HepG2 (cell line): ENCODE measurements at regions not wholly inside any gene's neighbourhood (a gene's known extent, or its start where the extent isn't known, plus 50 kb on each side); places are given as distances from the start of the nearest gene placed in this dataset.

Source experiments
- ATAC-seq: fragments of 200-7000 bp; cut with Tn5 transposase; 3 replicates; pipeline ENCODE4 v1.9.1; 2020; ENCODE audit warnings: mild to moderate bottlenecking, moderate library complexity
- BruUV-seq: library from RNA; stranded (reverse); fragments of 400-500 nt; replicated peaks from 2 replicates; lab custom pipeline; 2021; lab: Mats Ljungman, UMichigan
- CTCF ChIA-PET: fragments of 300-600 bp; formaldehyde crosslinking; extraction: SDS; loops from one replicate; lab custom pipeline; 2021; ENCODE audit warnings: low total read pairs, inconsistent platforms, low intra/inter-chr PET ratio; lab: Yijun Ruan, JAX
- POLR2A ChIA-PET: fragments of 350-600 bp; sonication (Branson Sonifier 250); formaldehyde crosslinking; loops from one replicate; lab custom pipeline; 2020; ENCODE audit warnings: antibody characterized with exemption, inconsistent platforms; lab: Yijun Ruan, JAX
- DNase-seq: peaks from one replicate; pipeline ENCODE4 v3.0.0-alpha.2; 2015; ENCODE audit warnings: low spot score
- FAIRE-seq: peaks from 3 replicates; lab custom pipeline; 2011; peaks lifted over from hg19 to GRCh38; lab: Jason Lieb, UNC
- H2AFZ ChIP-seq: one replicate; pipeline ENCODE4 v1.6.1; 2011; ENCODE audit warnings: low read length, inconsistent platforms
- H3K27ac ChIP-seq: fragments of 300-600 bp; 3 replicates; pipeline ENCODE4 v1.8.0; 2011; ENCODE audit warnings: mixed run types, mild to moderate bottlenecking, mixed read lengths, low read length, inconsistent platforms; ENCODE audit not compliant: insufficient read depth; ENCODE audit errors: extremely low read length
- H3K27me3 ChIP-seq, 2 experiments: fragments of 200-600 bp in 1 of 2; 2 replicates in 1 of 2; 3 replicates in 1 of 2; pipeline versions ENCODE4 v1.6.0 to v1.8.0; 2011; ENCODE audit warnings: low read length in 2 of 2, mild to moderate bottlenecking in 2 of 2, moderate library complexity in 2 of 2, inconsistent platforms in 1 of 2; ENCODE audit not compliant: insufficient read depth in 2 of 2, control insufficient read depth in 1 of 2
- H3K36me3 ChIP-seq, 2 experiments: fragments of 200-600 bp in 1 of 2; replicated peaks in 1 of 2; 2 replicates in 1 of 2; 3 replicates in 1 of 2; pipeline versions ENCODE4 v1.5.1 to v1.8.0; 2011; ENCODE audit warnings: low read length in 2 of 2, inconsistent platforms in 1 of 2; ENCODE audit not compliant: insufficient read depth in 2 of 2, control insufficient read depth in 1 of 2
- H3K4me1 ChIP-seq: 2 replicates; pipeline ENCODE4 v1.5.1; 2012; ENCODE audit warnings: low read length, inconsistent platforms; ENCODE audit not compliant: insufficient read depth
- H3K4me2 ChIP-seq: 2 replicates; pipeline ENCODE4 v1.6.0; 2011; ENCODE audit warnings: low read depth, low read length, inconsistent platforms
- H3K4me3 ChIP-seq, 3 experiments: fragments of 200-600 bp in 1 of 3; sonication (generic), shearing (Covaris generic) in 1 of 3; replicated peaks in 1 of 3; 2 replicates each; pipeline ENCODE4 v1.5.1; 2011 to 2016; ENCODE audit warnings: low read length in 3 of 3, inconsistent platforms in 2 of 3, low read depth in 2 of 3, mild to moderate bottlenecking in 2 of 3, control low read depth in 1 of 3, mixed read lengths in 1 of 3; ENCODE audit not compliant: insufficient read depth in 1 of 3
- H3K79me2 ChIP-seq: one replicate; pipeline ENCODE4 v1.6.1; 2011; ENCODE audit warnings: low read length, inconsistent platforms; ENCODE audit not compliant: insufficient read depth
- H3K9ac ChIP-seq: 2 replicates; pipeline ENCODE4 v1.6.0; 2011; ENCODE audit warnings: mild to moderate bottlenecking, low read depth, low read length, inconsistent platforms; ENCODE audit not compliant: insufficient read depth
- H3K9me3 ChIP-seq: 2 replicates; pipeline ENCODE4 v1.5.1; 2012; ENCODE audit warnings: mild to moderate bottlenecking, low read length
- H4K20me1 ChIP-seq: 2 replicates; pipeline ENCODE4 v1.6.0; 2011; ENCODE audit warnings: inconsistent platforms, mild to moderate bottlenecking, low read length, moderate library complexity; ENCODE audit not compliant: insufficient read depth
- CEBPB ChIP-seq: IDR thresholded peaks from 2 replicates; pipeline ENCODE4 v1.6.1; 2011; ENCODE audit warnings: low read depth, low read length, improper control_type of control experiment, borderline replicate concordance
- GATA4 ChIP-seq: sonication (generic); IDR thresholded peaks from 2 replicates; pipeline ENCODE4 v1.6.1; 2016; ENCODE audit warnings: antibody characterized with exemption, low read depth, borderline replicate concordance
- HOXA7 ChIP-seq: sonication (generic); formaldehyde crosslinking; IDR thresholded peaks from 2 replicates; pipeline ENCODE4 v1.8.1; 2022; ENCODE audit warnings: mild to moderate bottlenecking, missing genetic modification reagents, moderate library complexity
- KAT2B ChIP-seq: fragments of 150-350 bp; IDR thresholded peaks from 2 replicates; pipeline ENCODE4 v1.6.1; 2014; ENCODE audit warnings: low read depth, low read length, borderline replicate concordance
- MAFF ChIP-seq: IDR thresholded peaks from 2 replicates; pipeline ENCODE4 v1.6.1; 2011; ENCODE audit warnings: low read depth, low read length, improper control_type of control experiment
- MEIS2 ChIP-seq: sonication (generic); formaldehyde crosslinking; IDR thresholded peaks from 2 replicates; pipeline ENCODE4 v1.9.0; 2021; ENCODE audit warnings: mild to moderate bottlenecking, missing genetic modification reagents
- NKX3-1 ChIP-seq: sonication (generic); formaldehyde crosslinking; IDR thresholded peaks from 2 replicates; pipeline ENCODE4 v1.5.0; 2020; ENCODE audit warnings: missing genetic modification reagents
- PHF8 ChIP-seq: sonication (generic); formaldehyde crosslinking; IDR thresholded peaks from 2 replicates; pipeline ENCODE4 v1.5.0; 2020; ENCODE audit warnings: missing genetic modification reagents
- RFXAP ChIP-seq: sonication (generic); formaldehyde crosslinking; IDR thresholded peaks from 2 replicates; pipeline ENCODE4 v1.4.0; 2020; ENCODE audit warnings: missing genetic modification reagents, borderline replicate concordance
- TCF7L2 ChIP-seq: IDR thresholded peaks from 2 replicates; pipeline ENCODE4 v1.6.1; 2011; ENCODE audit warnings: mild to moderate bottlenecking, low read depth, low read length, moderate library complexity
- ZNF30 ChIP-seq: sonication (generic); formaldehyde crosslinking; IDR thresholded peaks from 2 replicates; pipeline ENCODE4 v1.5.0; 2020; ENCODE audit warnings: mild to moderate bottlenecking, missing genetic modification reagents
- ZNF383 ChIP-seq: sonication (generic); formaldehyde crosslinking; IDR thresholded peaks from 2 replicates; pipeline ENCODE4 v1.4.0; 2020; ENCODE audit warnings: missing genetic modification reagents, mild to moderate bottlenecking, borderline replicate concordance
- ZNF563 ChIP-seq: sonication (generic); formaldehyde crosslinking; IDR thresholded peaks from 2 replicates; pipeline ENCODE4 v1.8.0; 2022; ENCODE audit warnings: mild to moderate bottlenecking, moderate library complexity, missing genetic modification reagents
- ZNF761 ChIP-seq: sonication (generic); formaldehyde crosslinking; conservative IDR thresholded peaks from 2 replicates; pipeline ENCODE4 v1.4.0; 2020; ENCODE audit warnings: mild to moderate bottlenecking, missing genetic modification reagents
- ZSCAN29 ChIP-seq: sonication (generic); formaldehyde crosslinking; conservative IDR thresholded peaks from 2 replicates; pipeline ENCODE4 v1.4.0; 2020; ENCODE audit warnings: mild to moderate bottlenecking, missing genetic modification reagents
- WGBS: methylation state at CpG from one replicate; pipeline ENCODE4 v1.1.6; 2017; ENCODE audit warnings: low lambda C conversion rate; 5-methylcytosine and 5-hydroxymethylcytosine counted together
- in situ Hi-C: cut with HindIII; loops from 2 replicates; pipeline ENCODE4 v1.10.0; 2017; ENCODE audit warnings: low pct_unique_long_range_greater_than_20kb; ENCODE audit not compliant: extremely low pct_ligation_motif_present
- intact Hi-C: fragments of 100-400 bp; cut with micrococcal nuclease; formaldehyde crosslinking; loops from one replicate; pipeline ENCODE4 v1.10.0; 2022; ENCODE audit not compliant: unreplicated experiment
- TF ChIP-seq, protein P1 (sequence below): sonication (generic); formaldehyde crosslinking; IDR thresholded peaks from 2 replicates; pipeline ENCODE4 v1.9.0; 2021; ENCODE audit warnings: missing genetic modification reagents, borderline replicate concordance
- TF ChIP-seq, protein P2 (sequence below): sonication (generic); formaldehyde crosslinking; IDR thresholded peaks from 2 replicates; pipeline ENCODE4 v1.5.1; 2020; ENCODE audit warnings: mild to moderate bottlenecking, missing genetic modification reagents, moderate library complexity
- TF ChIP-seq, protein P3 (sequence below): sonication (generic); formaldehyde crosslinking; IDR thresholded peaks from 2 replicates; pipeline ENCODE4 v1.5.0; 2020; ENCODE audit warnings: missing genetic modification reagents
- TF ChIP-seq, protein P4 (sequence below): sonication (generic); formaldehyde crosslinking; IDR thresholded peaks from 2 replicates; pipeline ENCODE4 v1.8.1; 2023; ENCODE audit warnings: mild to moderate bottlenecking, moderate library complexity, missing genetic modification reagents

DNA sequence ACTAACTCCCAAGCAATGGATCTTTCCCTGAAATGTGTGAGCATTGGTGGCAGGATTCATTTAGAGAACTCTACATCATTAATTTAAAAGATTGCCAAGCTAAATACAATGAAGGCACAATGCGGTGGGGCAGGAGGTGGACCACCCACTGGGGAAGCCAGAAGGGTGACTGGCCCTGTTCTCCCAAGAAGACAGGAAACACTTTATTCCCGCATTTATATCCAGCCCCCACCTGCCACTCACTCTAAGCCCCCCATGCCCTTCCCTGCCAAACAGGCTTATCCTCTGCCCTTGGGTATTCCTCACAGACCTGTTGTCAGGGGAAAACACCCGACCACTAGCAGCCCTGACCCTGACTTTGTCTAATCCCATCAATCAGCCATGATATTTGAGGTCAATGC, 189.1 kb upstream of the UBL3 start:
- ChIA-PET CTCF (no interaction called here), POLR2A (no interaction called here)
- in situ Hi-C loops (no loop called here), intact Hi-C loops (no loop called here)
- no peak overlapping the region for H3K27ac ChIP-seq
- BruUV-seq = no TSS peak
- H3K4me3 ChIP-seq = no peak overlapping the region
- 43% methylated on average over 3 of the region's 3 CpGs for WGBS
- no peak overlapping the region for H2AFZ ChIP-seq
- no peak for ATAC-seq
- H3K9me3 ChIP-seq = no peaks in the 10 kb centered on the region
- no peak overlapping the region for H3K4me2 ChIP-seq
- H4K20me1 ChIP-seq = no peaks in the 10 kb centered on the region
- FAIRE-seq = no peak
- no peak for DNase-seq
- no peaks in the 10 kb centered on the region for H3K4me1 ChIP-seq
- H3K79me2 ChIP-seq = no peaks in the 10 kb centered on the region
- TF ChIP-seq TCF7L2 = no peak
- no peak for TF ChIP-seq RFXAP (CRISPR knock-in tag)
- no peak for TF ChIP-seq HOXA7 (CRISPR knock-in tag)
- TF ChIP-seq, protein P1, sequence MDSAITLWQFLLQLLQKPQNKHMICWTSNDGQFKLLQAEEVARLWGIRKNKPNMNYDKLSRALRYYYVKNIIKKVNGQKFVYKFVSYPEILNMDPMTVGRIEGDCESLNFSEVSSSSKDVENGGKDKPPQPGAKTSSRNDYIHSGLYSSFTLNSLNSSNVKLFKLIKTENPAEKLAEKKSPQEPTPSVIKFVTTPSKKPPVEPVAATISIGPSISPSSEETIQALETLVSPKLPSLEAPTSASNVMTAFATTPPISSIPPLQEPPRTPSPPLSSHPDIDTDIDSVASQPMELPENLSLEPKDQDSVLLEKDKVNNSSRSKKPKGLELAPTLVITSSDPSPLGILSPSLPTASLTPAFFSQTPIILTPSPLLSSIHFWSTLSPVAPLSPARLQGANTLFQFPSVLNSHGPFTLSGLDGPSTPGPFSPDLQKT (CRISPR knock-in tag) = no peak
- no peak for TF ChIP-seq ZSCAN29 (CRISPR knock-in tag)
- TF ChIP-seq GATA4 = no peak
- no peak for TF ChIP-seq NKX3-1 (CRISPR knock-in tag)
- TF ChIP-seq KAT2B = no peak
- TF ChIP-seq, protein P2, sequence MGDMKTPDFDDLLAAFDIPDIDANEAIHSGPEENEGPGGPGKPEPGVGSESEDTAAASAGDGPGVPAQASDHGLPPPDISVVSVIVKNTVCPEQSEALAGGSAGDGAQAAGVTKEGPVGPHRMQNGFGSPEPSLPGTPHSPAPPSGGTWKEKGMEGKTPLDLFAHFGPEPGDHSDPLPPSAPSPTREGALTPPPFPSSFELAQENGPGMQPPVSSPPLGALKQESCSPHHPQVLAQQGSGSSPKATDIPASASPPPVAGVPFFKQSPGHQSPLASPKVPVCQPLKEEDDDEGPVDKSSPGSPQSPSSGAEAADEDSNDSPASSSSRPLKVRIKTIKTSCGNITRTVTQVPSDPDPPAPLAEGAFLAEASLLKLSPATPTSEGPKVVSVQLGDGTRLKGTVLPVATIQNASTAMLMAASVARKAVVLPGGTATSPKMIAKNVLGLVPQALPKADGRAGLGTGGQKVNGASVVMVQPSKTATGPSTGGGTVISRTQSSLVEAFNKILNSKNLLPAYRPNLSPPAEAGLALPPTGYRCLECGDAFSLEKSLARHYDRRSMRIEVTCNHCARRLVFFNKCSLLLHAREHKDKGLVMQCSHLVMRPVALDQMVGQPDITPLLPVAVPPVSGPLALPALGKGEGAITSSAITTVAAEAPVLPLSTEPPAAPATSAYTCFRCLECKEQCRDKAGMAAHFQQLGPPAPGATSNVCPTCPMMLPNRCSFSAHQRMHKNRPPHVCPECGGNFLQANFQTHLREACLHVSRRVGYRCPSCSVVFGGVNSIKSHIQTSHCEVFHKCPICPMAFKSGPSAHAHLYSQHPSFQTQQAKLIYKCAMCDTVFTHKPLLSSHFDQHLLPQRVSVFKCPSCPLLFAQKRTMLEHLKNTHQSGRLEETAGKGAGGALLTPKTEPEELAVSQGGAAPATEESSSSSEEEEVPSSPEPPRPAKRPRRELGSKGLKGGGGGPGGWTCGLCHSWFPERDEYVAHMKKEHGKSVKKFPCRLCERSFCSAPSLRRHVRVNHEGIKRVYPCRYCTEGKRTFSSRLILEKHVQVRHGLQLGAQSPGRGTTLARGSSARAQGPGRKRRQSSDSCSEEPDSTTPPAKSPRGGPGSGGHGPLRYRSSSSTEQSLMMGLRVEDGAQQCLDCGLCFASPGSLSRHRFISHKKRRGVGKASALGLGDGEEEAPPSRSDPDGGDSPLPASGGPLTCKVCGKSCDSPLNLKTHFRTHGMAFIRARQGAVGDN = no peak
- TF ChIP-seq MAFF = no peak
- TF ChIP-seq, protein P3, sequence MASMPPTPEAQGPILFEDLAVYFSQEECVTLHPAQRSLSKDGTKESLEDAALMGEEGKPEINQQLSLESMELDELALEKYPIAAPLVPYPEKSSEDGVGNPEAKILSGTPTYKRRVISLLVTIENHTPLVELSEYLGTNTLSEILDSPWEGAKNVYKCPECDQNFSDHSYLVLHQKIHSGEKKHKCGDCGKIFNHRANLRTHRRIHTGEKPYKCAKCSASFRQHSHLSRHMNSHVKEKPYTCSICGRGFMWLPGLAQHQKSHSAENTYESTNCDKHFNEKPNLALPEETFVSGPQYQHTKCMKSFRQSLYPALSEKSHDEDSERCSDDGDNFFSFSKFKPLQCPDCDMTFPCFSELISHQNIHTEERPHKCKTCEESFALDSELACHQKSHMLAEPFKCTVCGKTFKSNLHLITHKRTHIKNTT (CRISPR knock-in tag) = no peak
- TF ChIP-seq ZNF563 (CRISPR knock-in tag) = no peak
- TF ChIP-seq ZNF383 = no peak
- TF ChIP-seq CEBPB = no peak
- TF ChIP-seq PHF8 = no peak
- no peak for TF ChIP-seq ZNF30 (CRISPR knock-in tag)
- TF ChIP-seq MEIS2 = no peak
- TF ChIP-seq, protein P4, sequence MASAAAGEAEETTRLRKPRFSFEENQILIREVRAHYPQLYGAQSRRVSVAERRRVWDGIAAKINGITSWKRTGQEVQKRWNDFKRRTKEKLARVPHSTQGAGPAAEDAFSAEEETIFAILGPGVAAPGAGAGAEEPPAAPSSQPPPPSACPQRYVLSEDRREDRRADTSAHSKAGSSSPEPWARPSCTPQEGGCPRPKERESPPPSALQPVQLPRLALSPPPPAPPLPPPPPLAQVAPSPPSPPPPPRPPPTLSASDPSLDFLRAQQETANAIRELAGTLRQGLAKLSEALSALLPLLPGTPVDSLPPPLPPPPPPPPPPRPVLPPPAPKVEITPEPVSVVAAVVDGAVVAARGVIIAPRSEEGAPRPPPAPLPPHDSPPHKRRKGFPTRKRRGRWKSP = no peak
- no peak for TF ChIP-seq ZNF761 (CRISPR knock-in tag)
- peaks cover 0 to 6% of the 10 kb centered on the region in 2 experiments; a peak in 2 of 5 replicates for H3K27me3 ChIP-seq
- H3K36me3 ChIP-seq = no peaks in the 10 kb centered on the region
- no peak overlapping the region for H3K9ac ChIP-seq
